Liver (tissue), 8 donors: ENCODE measurements at regions not wholly inside any gene's neighbourhood (a gene's known extent, or its start where the extent isn't known, plus 50 kb on each side); places are given as distances from the start of the nearest gene placed in this dataset.

Source experiments
- DNase-seq: peaks from one replicate; pipeline ENCODE4 v3.0.0-alpha.2; 2017; ENCODE audit warnings: low spot score
- H3K27ac ChIP-seq, 2 donors: one replicate each; pipeline ENCODE4 v1.7.0; 2013; ENCODE audit warnings: inconsistent platforms in 2 of 2, low read length in 2 of 2, control low read depth in 1 of 2, low read depth in 1 of 2, mild to moderate bottlenecking in 1 of 2
- H3K27me3 ChIP-seq, 4 donors: one replicate each; pipeline versions ENCODE4 v1.6.1 to v1.7.0; 2013; ENCODE audit warnings: low read length in 3 of 4, inconsistent platforms in 1 of 4, mild to moderate bottlenecking in 1 of 4, moderate library complexity in 1 of 4; ENCODE audit not compliant: control insufficient read depth in 4 of 4, insufficient read depth in 4 of 4
- H3K36me3 ChIP-seq, 4 donors: one replicate each; pipeline versions ENCODE4 v1.6.1 to v1.7.0; 2013; ENCODE audit warnings: low read length in 3 of 4, mild to moderate bottlenecking in 3 of 4, low read depth in 1 of 4, moderate library complexity in 1 of 4; ENCODE audit not compliant: control insufficient read depth in 4 of 4, insufficient read depth in 3 of 4
- H3K4me1 ChIP-seq, 4 donors: one replicate each; pipeline versions ENCODE4 v1.6.1 to v1.7.0; 2013; ENCODE audit warnings: low read length in 3 of 4, mild to moderate bottlenecking in 3 of 4, moderate library complexity in 1 of 4; ENCODE audit not compliant: control insufficient read depth in 4 of 4, insufficient read depth in 4 of 4
- H3K4me3 ChIP-seq, 3 donors: one replicate each; pipeline versions ENCODE4 v1.6.1 to v1.7.0; 2013; ENCODE audit warnings: low read length in 3 of 3, control low read depth in 1 of 3, low read depth in 1 of 3, mild to moderate bottlenecking in 1 of 3
- H3K9ac ChIP-seq, 2 donors: one replicate each; pipeline ENCODE4 v1.7.0; 2013; ENCODE audit warnings: low read length in 2 of 2, mild to moderate bottlenecking in 2 of 2, moderate library complexity in 2 of 2, control low read depth in 1 of 2, low read depth in 1 of 2
- H3K9me3 ChIP-seq, 4 donors: one replicate each; pipeline versions ENCODE4 v1.6.1 to v1.7.0; 2013; ENCODE audit warnings: low read length in 3 of 4; ENCODE audit not compliant: control insufficient read depth in 4 of 4
- ATF3 ChIP-seq: IDR thresholded peaks from 2 replicates; pipeline ENCODE4 v1.6.1; 2016; ENCODE audit warnings: antibody characterized with exemption
- CTCF ChIP-seq: fragments of 150-350 bp; IDR thresholded peaks from 2 replicates; pipeline ENCODE4 v1.5.1; 2017; ENCODE audit warnings: improper control_type of control experiment, low read depth, low read length; ENCODE audit not compliant: missing input control
- EGR1 ChIP-seq, 2 donors: IDR thresholded peaks; 2 replicates each; pipeline ENCODE4 v1.6.1; 2016 to 2018; ENCODE audit warnings: antibody characterized with exemption in 2 of 2, low read depth in 2 of 2
- FOXA2 ChIP-seq: IDR thresholded peaks from 2 replicates; pipeline ENCODE4 v1.6.1; 2016; ENCODE audit warnings: antibody characterized with exemption
- GABPA ChIP-seq, 2 donors: IDR thresholded peaks in 1 of 2; conservative IDR thresholded peaks in 1 of 2; 2 replicates each; pipeline ENCODE4 v1.6.1; 2016; ENCODE audit warnings: antibody characterized with exemption in 2 of 2, mild to moderate bottlenecking in 1 of 2, moderate library complexity in 1 of 2
- HNF4A ChIP-seq, 2 donors: conservative IDR thresholded peaks; 2 replicates each; pipeline ENCODE4 v1.6.1; 2016; ENCODE audit warnings: antibody characterized with exemption in 2 of 2, mild to moderate bottlenecking in 2 of 2
- HNF4G ChIP-seq: IDR thresholded peaks from 2 replicates; pipeline ENCODE4 v1.6.1; 2016; ENCODE audit warnings: antibody characterized with exemption
- JUND ChIP-seq, 2 donors: IDR thresholded peaks; 2 replicates each; pipeline ENCODE4 v1.6.1; 2016; ENCODE audit warnings: antibody characterized with exemption in 2 of 2
- MAX ChIP-seq: IDR thresholded peaks from 2 replicates; pipeline ENCODE4 v1.6.1; 2016; ENCODE audit warnings: antibody characterized with exemption
- NR2F2 ChIP-seq: IDR thresholded peaks from 2 replicates; pipeline ENCODE4 v1.6.1; 2016; ENCODE audit warnings: antibody characterized with exemption
- RAD21 ChIP-seq, 2 donors: IDR thresholded peaks; 2 replicates each; pipeline ENCODE4 v1.6.1; 2016; ENCODE audit warnings: antibody characterized with exemption in 2 of 2, mild to moderate bottlenecking in 2 of 2
- REST ChIP-seq: IDR thresholded peaks from 2 replicates; pipeline ENCODE4 v1.6.1; 2016; ENCODE audit warnings: antibody characterized with exemption, mild to moderate bottlenecking
- RXRA ChIP-seq, 2 donors: IDR thresholded peaks; 2 replicates each; pipeline ENCODE4 v1.6.1; 2017 to 2018; ENCODE audit warnings: antibody characterized with exemption in 2 of 2, mild to moderate bottlenecking in 1 of 2
- SP1 ChIP-seq: IDR thresholded peaks from 2 replicates; pipeline ENCODE4 v1.6.1; 2018; ENCODE audit warnings: antibody characterized with exemption, mild to moderate bottlenecking
- TAF1 ChIP-seq: conservative IDR thresholded peaks from 2 replicates; pipeline ENCODE4 v1.6.1; 2016; ENCODE audit warnings: antibody characterized with exemption, mild to moderate bottlenecking
- YY1 ChIP-seq: IDR thresholded peaks from 2 replicates; pipeline ENCODE4 v1.6.1; 2016; ENCODE audit warnings: antibody characterized with exemption, mild to moderate bottlenecking
- ZBTB33 ChIP-seq: IDR thresholded peaks from 2 replicates; pipeline ENCODE4 v1.6.1; 2016; ENCODE audit warnings: antibody characterized with exemption
- WGBS: extraction: QIAGEN DNeasy Blood & Tissue Kit; methylation state at CpG from one replicate; pipeline ENCODE4 v1.1.7; 2013; 5-methylcytosine and 5-hydroxymethylcytosine counted together
- donor health status: healthy.
- donor health status: healthy.
- donor health status: healthy.
- donor health status: healthy.
- donor health status: healthy.

- Histone ChIP-seq H3K27ac (no peak overlapping the region), H3K27me3 (no peaks in the 10 kb centered on the region), H3K4me1 (no peaks in the 10 kb centered on the region), H3K9ac (no peak overlapping the region), H3K4me3 (no peak overlapping the region), H3K9me3 (no peaks in the 10 kb centered on the region), H3K36me3 (no peaks in the 10 kb centered on the region)
- WGBS = 98% methylated on average over 3 of the region's 3 CpGs
- TF ChIP-seq REST (no peak), CTCF (no peak), GABPA (IDR thresholded peaks at IDR 0.05 in 1 of 2, conservative IDR thresholded peaks at IDR 0.05 in 1 of 2) (no peak), ATF3 (no peak), RAD21 (IDR thresholded peaks at IDR 0.05) (no peak), EGR1 (IDR thresholded peaks at IDR 0.05; ENCODE audit: low read depth in 2 of 2) (no peak), HNF4G (no peak), SP1 (no peak), NR2F2 (no peak), FOXA2 (no peak)
- DNase-seq = no peak
These were observed 71.1 kb upstream of the PALS2 start for GRCh38 chr7:24502135-24502488.

- WGBS = 88% methylated on average over 2 of the region's 2 CpGs
- TF ChIP-seq YY1 (no peak), ATF3 (no peak), RXRA (IDR thresholded peaks at IDR 0.05) (no peak), NR2F2 (no peak), JUND (IDR thresholded peaks at IDR 0.05) (no peak), HNF4A (conservative IDR thresholded peaks at IDR 0.05) (no peak), CTCF (no peak), ZBTB33 (no peak), EGR1 (IDR thresholded peaks at IDR 0.05; ENCODE audit: low read depth in 2 of 2) (no peak), TAF1 (no peak), RAD21 (IDR thresholded peaks at IDR 0.05) (no peak), MAX (no peak), REST (no peak), HNF4G (no peak)
- H3K36me3 ChIP-seq = no peaks in the 10 kb centered on the region
- no peak overlapping the region for H3K27ac ChIP-seq
- H3K4me1 ChIP-seq = no peaks in the 10 kb centered on the region
- H3K9me3 ChIP-seq = no peaks in the 10 kb centered on the region
- DNase-seq = no peak
- H3K4me3 ChIP-seq = no peak overlapping the region
- no peaks in the 10 kb centered on the region for H3K27me3 ChIP-seq
- H3K9ac ChIP-seq = no peak overlapping the region
These were observed 69.7 kb upstream of the PALS2 start for GRCh38 chr7:24503506-24503905.
